Loucy (cell line): ENCODE measurements at regions not wholly inside any gene's neighbourhood (a gene's known extent, or its start where the extent isn't known, plus 50 kb on each side); places are given as distances from the start of the nearest gene placed in this dataset.

ENCODE experiments used
- H2AFZ ChIP-seq: fragments of 200-600 bp; sonication (generic); 2 replicates; pipeline ENCODE4 v1.6.0; 2016; ENCODE audit warnings: antibody characterized with exemption, mild to moderate bottlenecking, low read length, moderate library complexity
- H3F3A ChIP-seq: fragments of 200-600 bp; 2 replicates; pipeline ENCODE4 v1.6.0; 2016; ENCODE audit warnings: antibody characterized with exemption, low read depth, mild to moderate bottlenecking
- H3K27me3 ChIP-seq: fragments of 200-600 bp; sonication (generic); 2 replicates; pipeline ENCODE4 v1.6.1; 2014; ENCODE audit warnings: low read length, mild to moderate bottlenecking; ENCODE audit not compliant: insufficient read depth, poor library complexity, severe bottlenecking
- H3K36me3 ChIP-seq: fragments of 200-600 bp; sonication (generic); 2 replicates; pipeline ENCODE4 v1.6.1; 2016; ENCODE audit warnings: low read length; ENCODE audit not compliant: insufficient read depth
- H3K4me1 ChIP-seq: fragments of 200-600 bp; sonication (generic); 2 replicates; pipeline ENCODE4 v1.5.1; 2014; ENCODE audit warnings: low read length, mild to moderate bottlenecking; ENCODE audit not compliant: insufficient read depth, poor library complexity, severe bottlenecking
- H3K4me2 ChIP-seq: fragments of 200-600 bp; sonication (generic); 2 replicates; pipeline ENCODE4 v1.6.0; 2014; ENCODE audit warnings: antibody characterized with exemption, low read length, low read depth, mild to moderate bottlenecking; ENCODE audit not compliant: poor library complexity, severe bottlenecking
- H3K4me3 ChIP-seq: fragments of 200-600 bp; sonication (generic); 2 replicates; pipeline ENCODE4 v1.5.1; 2014; ENCODE audit warnings: low read length, mild to moderate bottlenecking, mixed read lengths; ENCODE audit not compliant: poor library complexity, severe bottlenecking
- H3K79me2 ChIP-seq: fragments of 200-600 bp; sonication (generic); 2 replicates; pipeline ENCODE4 v1.6.1; 2014; ENCODE audit warnings: low read length; ENCODE audit not compliant: insufficient read depth
- H3K9ac ChIP-seq: fragments of 200-600 bp; sonication (generic); 2 replicates; pipeline ENCODE4 v1.6.0; 2014; ENCODE audit warnings: mild to moderate bottlenecking, low read depth, low read length, moderate library complexity; ENCODE audit not compliant: poor library complexity, severe bottlenecking
- H3K9me2 ChIP-seq: fragments of 200-600 bp; sonication (generic); replicated peaks from 2 replicates; pipeline ENCODE4 v1.6.1; 2016; ENCODE audit warnings: low read depth, low read length, mixed read lengths
- H3K9me3 ChIP-seq: fragments of 200-600 bp; sonication (generic); 2 replicates; pipeline ENCODE4 v1.6.1; 2014; ENCODE audit warnings: mild to moderate bottlenecking, antibody characterized with exemption, low read length, low read depth; ENCODE audit not compliant: insufficient read depth
- H4K20me1 ChIP-seq: fragments of 200-600 bp; sonication (generic); 2 replicates; pipeline ENCODE4 v1.6.0; 2014; ENCODE audit warnings: antibody characterized with exemption, low read length, mild to moderate bottlenecking; ENCODE audit not compliant: insufficient read depth, poor library complexity, severe bottlenecking
- EZH2phosphoT487 ChIP-seq: fragments of 200-600 bp; IDR thresholded peaks from 2 replicates; pipeline ENCODE4 v1.6.1; 2018; ENCODE audit warnings: antibody characterized with exemption, mild to moderate bottlenecking, moderate library complexity, borderline replicate concordance
- TF ChIP-seq, protein P1 (sequence below): fragments of 200-600 bp; sonication (generic); conservative IDR thresholded peaks from 2 replicates; pipeline ENCODE4 v1.5.1; 2014; ENCODE audit warnings: mild to moderate bottlenecking, antibody characterized with exemption, low read length

DNA sequence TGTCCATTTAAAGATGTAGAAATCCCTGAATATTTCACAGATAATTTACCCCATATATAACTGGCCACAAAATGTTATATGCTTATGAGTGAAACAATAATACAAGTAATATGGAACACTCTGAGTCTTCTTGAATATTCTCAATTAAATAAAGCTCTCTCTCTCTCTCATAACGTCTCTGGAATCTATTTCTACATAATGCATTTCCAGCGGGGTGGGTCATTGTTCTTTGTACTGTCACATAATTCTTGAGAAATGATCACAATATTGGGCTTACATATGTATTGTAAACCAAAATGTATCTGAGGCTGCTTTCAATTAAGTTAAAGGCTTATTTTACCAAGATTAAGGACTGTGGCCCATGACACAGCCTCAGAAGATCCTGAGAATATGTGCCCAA lies 596.3 kb downstream of the FAT4 start:
- H3K9ac ChIP-seq: no peak overlapping the region
- no peaks in the 10 kb centered on the region for H3K36me3 ChIP-seq
- no peaks in the 10 kb centered on the region for H3K79me2 ChIP-seq
- no peaks in the 10 kb centered on the region for H3K4me1 ChIP-seq
- H3K4me2 ChIP-seq: no peak overlapping the region
- no peaks in the 10 kb centered on the region for H3K27me3 ChIP-seq
- no peak for TF ChIP-seq EZH2phosphoT487
- TF ChIP-seq, protein P1, sequence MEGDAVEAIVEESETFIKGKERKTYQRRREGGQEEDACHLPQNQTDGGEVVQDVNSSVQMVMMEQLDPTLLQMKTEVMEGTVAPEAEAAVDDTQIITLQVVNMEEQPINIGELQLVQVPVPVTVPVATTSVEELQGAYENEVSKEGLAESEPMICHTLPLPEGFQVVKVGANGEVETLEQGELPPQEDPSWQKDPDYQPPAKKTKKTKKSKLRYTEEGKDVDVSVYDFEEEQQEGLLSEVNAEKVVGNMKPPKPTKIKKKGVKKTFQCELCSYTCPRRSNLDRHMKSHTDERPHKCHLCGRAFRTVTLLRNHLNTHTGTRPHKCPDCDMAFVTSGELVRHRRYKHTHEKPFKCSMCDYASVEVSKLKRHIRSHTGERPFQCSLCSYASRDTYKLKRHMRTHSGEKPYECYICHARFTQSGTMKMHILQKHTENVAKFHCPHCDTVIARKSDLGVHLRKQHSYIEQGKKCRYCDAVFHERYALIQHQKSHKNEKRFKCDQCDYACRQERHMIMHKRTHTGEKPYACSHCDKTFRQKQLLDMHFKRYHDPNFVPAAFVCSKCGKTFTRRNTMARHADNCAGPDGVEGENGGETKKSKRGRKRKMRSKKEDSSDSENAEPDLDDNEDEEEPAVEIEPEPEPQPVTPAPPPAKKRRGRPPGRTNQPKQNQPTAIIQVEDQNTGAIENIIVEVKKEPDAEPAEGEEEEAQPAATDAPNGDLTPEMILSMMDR: no peak
- no peak overlapping the region for H2AFZ ChIP-seq
- no peaks in the 10 kb centered on the region for H4K20me1 ChIP-seq
- H3K9me2 ChIP-seq: no peaks in the 10 kb centered on the region
- no peaks in the 10 kb centered on the region for H3F3A ChIP-seq
- no peaks in the 10 kb centered on the region for H3K9me3 ChIP-seq
- H3K4me3 ChIP-seq: no peak overlapping the region

GRCh38 chr4:125911481-125911880 lies 596.7 kb downstream of the FAT4 start:
- no peaks in the 10 kb centered on the region for H3F3A ChIP-seq
- H3K4me2 ChIP-seq: no peak overlapping the region
- TF ChIP-seq EZH2phosphoT487: no peak
- TF ChIP-seq, protein P1: no peak
- no peaks in the 10 kb centered on the region for H3K79me2 ChIP-seq
- H3K9ac ChIP-seq: no peak overlapping the region
- H3K4me3 ChIP-seq: no peak overlapping the region
- no peaks in the 10 kb centered on the region for H3K36me3 ChIP-seq
- H3K27me3 ChIP-seq: no peaks in the 10 kb centered on the region
- H3K9me2 ChIP-seq: no peaks in the 10 kb centered on the region
- no peaks in the 10 kb centered on the region for H3K9me3 ChIP-seq
- H3K4me1 ChIP-seq: no peaks in the 10 kb centered on the region
- no peaks in the 10 kb centered on the region for H4K20me1 ChIP-seq
- H2AFZ ChIP-seq: no peak overlapping the region

- Histone ChIP-seq H3K9me3 (no peaks in the 10 kb centered on the region), H3K27me3 (no peaks in the 10 kb centered on the region), H3K79me2 (no peaks in the 10 kb centered on the region), H3K4me3 (no peak overlapping the region), H4K20me1 (no peaks in the 10 kb centered on the region), H2AFZ (no peak overlapping the region), H3F3A (no peaks in the 10 kb centered on the region), H3K4me2 (no peak overlapping the region), H3K9ac (no peak overlapping the region), H3K9me2 (no peaks in the 10 kb centered on the region), H3K4me1 (no peaks in the 10 kb centered on the region), H3K36me3 (no peaks in the 10 kb centered on the region)
- TF ChIP-seq, protein P1: no peak
- no peak for TF ChIP-seq EZH2phosphoT487
Observed at GRCh38 chr4:125917559-125917958, 602.8 kb downstream of the FAT4 start.
